ENCODE measurements at regions not wholly inside any gene's neighbourhood (a gene's known extent, or its start where the extent isn't known, plus 50 kb on each side); places are given as distances from the start of the nearest gene placed in this dataset.
"Not testable (repeated sequence)": the region's sequence is repeated elsewhere in the genome, so short reads cannot be mapped to it uniquely, and the experiment has no call there.

DNA sequence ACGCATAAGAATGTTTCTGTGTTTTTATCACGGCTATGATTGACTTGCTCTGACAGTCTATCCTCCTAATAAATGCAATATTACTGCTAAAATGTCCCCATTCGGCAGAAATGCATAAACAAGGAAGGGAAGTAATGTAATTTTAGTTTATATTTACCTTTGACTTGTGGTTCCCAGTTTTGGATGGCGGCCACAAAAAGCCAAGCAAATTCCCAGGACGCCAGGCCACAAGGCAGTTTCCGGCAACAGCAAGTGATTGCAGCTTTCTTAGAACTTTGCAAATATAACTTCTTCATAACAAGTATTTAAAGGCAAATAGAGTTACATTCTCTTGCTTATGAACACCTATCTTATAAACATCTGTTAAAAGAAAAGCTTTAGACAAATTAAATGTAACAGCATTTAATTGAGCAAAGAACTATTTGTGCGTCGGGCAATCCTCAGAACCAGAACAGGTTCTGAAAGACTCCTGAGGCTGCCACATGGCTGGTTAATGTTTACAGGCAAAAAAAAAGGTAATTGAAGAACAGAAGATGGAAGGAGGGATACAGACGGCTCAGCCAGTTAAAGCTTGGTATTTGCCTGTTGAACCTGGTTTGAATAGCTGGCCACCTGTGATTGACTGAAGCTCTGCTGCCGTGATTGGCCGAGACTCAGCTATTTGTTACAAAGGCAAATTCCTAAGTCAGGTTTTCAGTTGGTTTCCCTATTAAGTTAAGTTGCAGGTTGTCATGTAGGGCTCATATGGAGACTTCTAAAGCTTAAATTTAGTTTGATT, 80.8 kb downstream of the C21orf91 start:
- DNase-seq, result no peak

DNA sequence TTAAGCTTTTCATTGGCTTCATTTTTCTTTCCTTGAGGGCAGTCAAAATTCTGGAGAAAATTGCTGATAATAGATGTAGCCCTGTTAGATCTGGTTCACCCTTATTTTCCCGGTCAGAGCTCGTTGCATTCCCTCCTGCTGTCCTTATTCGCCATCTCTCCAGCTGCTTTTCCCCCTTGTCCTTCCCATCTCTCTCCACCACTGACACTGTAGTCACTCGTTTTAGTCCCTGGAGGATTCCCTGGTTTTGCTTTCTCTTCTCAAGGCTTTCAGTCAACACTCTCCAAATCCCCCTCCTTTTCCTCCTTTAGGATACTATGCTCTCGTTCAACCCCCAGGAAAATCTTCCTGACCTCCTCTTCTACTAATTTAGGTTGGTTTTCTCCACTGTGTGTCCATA, 83.1 kb downstream of the C21orf91 start:
- no peak for DNase-seq

- DNase-seq, result no peak
These were observed 85.9 kb downstream of the C21orf91 start for GRCh38 chr21:17733209-17733608.

GRCh38 chr21:17732306-17732705, 86.8 kb downstream of the C21orf91 start:
- DNase-seq, result no peak

GRCh38 chr21:17731554-17731953, 87.6 kb downstream of the C21orf91 start:
- no peak for DNase-seq

- no peak for DNase-seq
These were observed 88.4 kb downstream of the C21orf91 start for GRCh38 chr21:17730782-17731181.

DNA sequence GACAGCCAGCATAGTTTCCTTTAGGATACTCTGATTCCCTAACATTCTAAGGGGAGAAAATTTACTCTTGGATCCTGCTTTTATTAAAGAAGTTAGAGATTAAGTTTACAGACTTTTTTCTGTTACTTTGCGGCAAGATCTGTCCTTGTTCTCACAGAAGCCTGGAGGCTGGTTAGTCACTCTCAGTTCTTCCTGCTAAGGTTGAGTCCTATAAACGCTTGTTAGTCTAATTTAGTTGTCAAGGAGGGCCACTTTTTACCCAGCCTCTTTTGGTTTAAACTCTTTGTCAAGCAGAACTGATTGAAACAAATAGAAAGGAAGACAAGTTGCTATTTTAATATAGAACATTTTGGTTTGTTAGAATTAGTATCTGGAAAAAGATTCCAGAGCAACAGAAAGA, 89.7 kb downstream of the C21orf91 start:
- DNase-seq, result no peak

- DNase-seq, result no peak
These were observed 91.8 kb downstream of the C21orf91 start for GRCh38 chr21:17727361-17727760.

DNA sequence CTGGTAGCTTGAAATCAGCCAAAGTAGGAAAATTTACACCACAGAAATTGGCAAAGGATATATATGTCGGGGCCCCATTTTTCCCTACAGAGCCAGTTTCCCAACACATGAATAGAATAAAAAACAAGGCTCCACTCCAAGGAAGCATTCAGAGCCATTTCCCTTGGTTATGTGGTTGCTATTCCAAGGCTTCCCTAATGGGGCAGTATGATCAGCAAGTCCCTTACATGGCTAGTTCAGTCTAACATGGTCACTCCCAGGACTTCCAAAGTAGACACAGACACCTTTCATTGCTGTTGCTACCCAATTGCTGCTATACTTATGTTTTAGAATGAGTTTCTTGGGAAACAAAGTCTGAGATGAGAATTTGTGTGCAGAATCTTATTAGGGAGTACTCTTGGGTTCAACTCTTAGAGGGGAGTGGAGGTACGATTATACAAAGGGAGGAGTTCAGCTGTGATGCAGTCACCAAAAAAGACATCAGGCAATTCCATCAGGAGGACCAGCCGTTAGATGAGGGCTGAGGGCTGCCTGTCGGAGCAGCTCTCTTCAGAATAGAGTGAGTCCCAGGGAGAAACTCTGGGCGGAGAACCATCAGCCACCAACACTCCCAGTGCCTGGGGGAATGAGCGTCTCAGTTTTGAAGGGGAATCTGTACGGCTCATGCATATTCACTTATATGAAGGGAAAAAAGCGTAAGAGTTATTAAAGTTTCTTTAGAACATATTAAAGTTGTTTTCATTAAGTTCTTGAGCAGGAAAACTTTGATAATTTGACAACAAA, 92.9 kb downstream of the C21orf91 start:
- no peak for DNase-seq

DNA sequence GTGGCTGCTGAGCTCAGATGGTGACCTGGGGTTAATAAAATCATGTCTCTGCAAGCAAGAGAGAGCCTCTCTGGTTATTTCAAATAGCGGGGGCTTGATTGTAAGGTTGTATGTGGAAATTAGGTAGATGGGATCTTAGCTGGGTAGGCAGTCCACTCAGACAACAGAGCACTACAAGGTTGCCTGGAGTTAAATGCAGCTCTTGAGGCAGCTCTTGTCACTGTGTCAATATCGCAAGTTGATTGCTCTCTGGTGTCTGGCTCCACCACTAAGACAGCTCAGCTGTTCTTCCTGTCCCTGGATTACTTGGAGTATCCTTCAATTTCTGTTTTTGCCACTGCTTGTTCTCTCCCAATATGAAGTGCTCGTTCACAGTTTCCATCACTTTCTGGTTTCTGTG, 93.8 kb downstream of the C21orf91 start:
- no peak for DNase-seq

DNA sequence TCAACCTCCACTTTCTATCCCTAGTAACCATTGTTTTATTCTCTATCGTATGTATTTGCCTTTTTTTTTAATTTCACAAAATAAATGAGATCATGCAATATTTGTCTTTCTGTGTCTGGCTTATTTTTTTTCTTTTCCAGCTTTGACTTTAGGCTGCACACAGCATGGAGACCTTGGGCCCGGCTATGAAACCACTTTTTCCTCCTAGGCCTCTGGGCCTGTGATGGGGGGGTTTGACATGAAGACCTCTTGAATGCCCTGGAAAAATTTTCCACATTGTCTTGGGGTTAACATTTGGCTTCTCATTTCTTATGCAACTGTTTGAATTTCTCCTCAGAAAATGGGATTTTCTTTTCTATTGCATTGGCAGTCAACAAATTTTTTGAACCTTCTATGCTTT, 100.2 kb upstream of the BTG3 start:
- no peak for DNase-seq

DNA sequence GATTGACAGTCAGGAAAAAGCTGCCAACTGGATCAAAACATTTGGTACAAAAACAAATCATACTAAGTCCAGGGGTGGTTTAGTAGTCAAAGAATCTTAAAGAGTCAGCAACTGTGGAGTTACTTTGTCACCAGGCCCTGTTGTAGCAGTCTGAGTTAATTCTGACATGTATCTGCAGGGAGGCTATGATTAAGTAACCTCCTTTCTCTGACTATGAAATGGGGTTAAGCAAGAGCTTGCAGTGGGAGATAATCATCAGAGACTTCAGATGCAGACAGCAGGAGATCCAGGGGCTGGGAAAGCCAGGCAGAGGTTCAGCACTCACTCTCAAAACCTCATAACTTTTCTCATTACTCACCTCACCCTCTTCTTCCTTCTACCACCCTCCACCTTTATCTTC, 99.2 kb upstream of the BTG3 start:
- DNase-seq, result no peak

DNA sequence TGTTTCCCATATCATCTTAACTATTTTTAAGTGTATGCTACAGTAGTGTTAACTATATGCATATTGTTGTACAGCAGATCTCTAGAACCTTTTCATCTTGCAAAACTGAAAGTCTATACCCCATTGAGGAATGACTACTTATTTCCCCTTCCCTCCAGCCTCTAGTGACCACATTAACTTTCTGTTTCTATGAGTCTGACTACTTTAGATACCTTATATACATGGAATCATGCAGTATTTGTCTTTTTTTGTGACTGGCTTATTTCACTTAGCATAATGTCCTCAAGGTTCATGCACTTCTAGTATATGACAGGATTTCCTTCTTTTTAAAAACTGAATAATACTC, 96.5 kb upstream of the BTG3 start:
- DNase-seq, result no peak

- no peak for DNase-seq
These were observed 96.0 kb upstream of the BTG3 start for GRCh38 chr21:17708522-17709265.

DNA sequence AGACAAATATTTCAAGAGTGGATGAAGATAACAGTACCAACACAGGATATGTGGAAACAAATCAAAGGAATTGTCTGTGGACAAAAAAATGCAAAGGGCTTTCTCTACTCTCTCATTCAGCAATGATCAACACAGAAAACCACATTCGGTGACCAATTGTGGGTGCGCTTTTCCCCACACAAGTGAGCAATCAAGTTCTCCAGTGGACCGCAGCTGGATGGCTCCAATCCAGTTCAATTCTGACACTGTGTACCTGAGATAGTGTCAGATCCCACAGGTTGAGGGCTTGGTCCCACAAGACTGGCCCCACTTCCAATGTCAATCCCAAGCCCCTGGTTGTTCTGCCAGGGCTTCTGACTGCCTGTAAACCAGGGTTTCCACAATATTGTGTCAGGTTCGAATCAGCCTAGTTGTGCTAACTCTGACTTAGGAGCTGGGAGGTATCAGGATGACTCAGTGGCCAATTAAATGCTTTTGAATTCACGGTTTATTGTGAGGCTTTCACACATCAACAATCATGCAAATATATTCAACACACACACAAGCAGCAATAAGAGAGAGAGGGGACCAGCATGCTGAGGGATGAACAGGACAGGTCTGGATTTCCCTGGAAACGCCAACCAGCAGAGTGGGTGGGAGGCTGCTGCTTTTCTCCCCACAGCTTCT, 87.0 kb upstream of the BTG3 start:
- DNase-seq, result no peak

- no peak for DNase-seq
These were observed 84.8 kb upstream of the BTG3 start for GRCh38 chr21:17697473-17697872.

GRCh38 chr21:17694416-17694815, 81.7 kb upstream of the BTG3 start:
- not testable (repeated sequence) for DNase-seq

GRCh38 chr21:17693801-17694200, 81.1 kb upstream of the BTG3 start:
- no peak for DNase-seq

GRCh38 chr21:17690078-17690494, 77.4 kb upstream of the BTG3 start:
- DNase-seq, result no peak

- DNase-seq, result no peak
These were observed 76.5 kb upstream of the BTG3 start for GRCh38 chr21:17688912-17689874.

- DNase-seq, result no peak
These were observed 70.2 kb upstream of the BTG3 start for GRCh38 chr21:17682924-17683323.

- DNase-seq, result peak; percentile 54
These were observed 66.4 kb upstream of the BTG3 start for GRCh38 chr21:17679002-17679600.

All from fibroblast of skin of right biceps (primary cell).